ENCODE measurements at regions not wholly inside any gene's neighbourhood (a gene's known extent, or its start where the extent isn't known, plus 50 kb on each side); places are given as distances from the start of the nearest gene placed in this dataset.

DNA sequence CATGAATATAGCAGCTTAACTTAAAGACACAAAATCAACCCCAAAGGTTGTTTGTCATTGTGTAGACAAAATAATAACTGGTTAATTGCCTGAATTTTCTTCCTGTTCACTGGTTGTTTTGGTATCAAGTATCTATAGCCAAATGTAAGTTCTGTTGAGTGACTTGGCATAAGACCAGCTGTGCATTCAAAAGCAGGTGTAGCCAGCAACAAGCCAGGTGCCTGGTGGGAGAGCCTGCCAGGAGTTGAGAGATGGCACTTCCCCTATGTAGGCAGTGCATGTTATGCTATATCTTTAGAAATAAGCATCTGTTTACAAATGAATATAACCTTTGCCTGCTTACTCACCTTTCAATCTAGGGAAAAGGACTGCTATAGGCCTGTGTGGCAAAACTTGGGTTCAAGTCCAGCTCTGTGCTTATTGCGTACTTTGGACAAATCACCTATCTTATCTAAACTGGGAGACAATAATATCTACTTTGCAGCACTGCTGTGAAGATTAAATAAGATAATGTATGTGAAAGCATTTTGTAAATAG, 84.9 kb upstream of the TBL1XR1 start:
- TF ChIP-seq, protein P1, sequence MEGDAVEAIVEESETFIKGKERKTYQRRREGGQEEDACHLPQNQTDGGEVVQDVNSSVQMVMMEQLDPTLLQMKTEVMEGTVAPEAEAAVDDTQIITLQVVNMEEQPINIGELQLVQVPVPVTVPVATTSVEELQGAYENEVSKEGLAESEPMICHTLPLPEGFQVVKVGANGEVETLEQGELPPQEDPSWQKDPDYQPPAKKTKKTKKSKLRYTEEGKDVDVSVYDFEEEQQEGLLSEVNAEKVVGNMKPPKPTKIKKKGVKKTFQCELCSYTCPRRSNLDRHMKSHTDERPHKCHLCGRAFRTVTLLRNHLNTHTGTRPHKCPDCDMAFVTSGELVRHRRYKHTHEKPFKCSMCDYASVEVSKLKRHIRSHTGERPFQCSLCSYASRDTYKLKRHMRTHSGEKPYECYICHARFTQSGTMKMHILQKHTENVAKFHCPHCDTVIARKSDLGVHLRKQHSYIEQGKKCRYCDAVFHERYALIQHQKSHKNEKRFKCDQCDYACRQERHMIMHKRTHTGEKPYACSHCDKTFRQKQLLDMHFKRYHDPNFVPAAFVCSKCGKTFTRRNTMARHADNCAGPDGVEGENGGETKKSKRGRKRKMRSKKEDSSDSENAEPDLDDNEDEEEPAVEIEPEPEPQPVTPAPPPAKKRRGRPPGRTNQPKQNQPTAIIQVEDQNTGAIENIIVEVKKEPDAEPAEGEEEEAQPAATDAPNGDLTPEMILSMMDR (IDR thresholded peaks at IDR 0.05) = no peak
- TF ChIP-seq TEAD1 (CRISPR knock-in tag; IDR thresholded peaks at IDR 0.05) (no peak), ATF1 (CRISPR knock-in tag; IDR thresholded peaks at IDR 0.05) (no peak), NFYB (CRISPR knock-in tag; conservative IDR thresholded peaks at IDR 0.05; ENCODE audit: low read depth) (no peak), TCF7 (CRISPR knock-in tag; IDR thresholded peaks at IDR 0.05; ENCODE audit: low read depth) (no peak)
- TF ChIP-seq, protein P2, sequence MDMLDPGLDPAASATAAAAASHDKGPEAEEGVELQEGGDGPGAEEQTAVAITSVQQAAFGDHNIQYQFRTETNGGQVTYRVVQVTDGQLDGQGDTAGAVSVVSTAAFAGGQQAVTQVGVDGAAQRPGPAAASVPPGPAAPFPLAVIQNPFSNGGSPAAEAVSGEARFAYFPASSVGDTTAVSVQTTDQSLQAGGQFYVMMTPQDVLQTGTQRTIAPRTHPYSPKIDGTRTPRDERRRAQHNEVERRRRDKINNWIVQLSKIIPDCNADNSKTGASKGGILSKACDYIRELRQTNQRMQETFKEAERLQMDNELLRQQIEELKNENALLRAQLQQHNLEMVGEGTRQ (CRISPR knock-in tag; IDR thresholded peaks at IDR 0.05) = no peak
- TF ChIP-seq, protein P3, sequence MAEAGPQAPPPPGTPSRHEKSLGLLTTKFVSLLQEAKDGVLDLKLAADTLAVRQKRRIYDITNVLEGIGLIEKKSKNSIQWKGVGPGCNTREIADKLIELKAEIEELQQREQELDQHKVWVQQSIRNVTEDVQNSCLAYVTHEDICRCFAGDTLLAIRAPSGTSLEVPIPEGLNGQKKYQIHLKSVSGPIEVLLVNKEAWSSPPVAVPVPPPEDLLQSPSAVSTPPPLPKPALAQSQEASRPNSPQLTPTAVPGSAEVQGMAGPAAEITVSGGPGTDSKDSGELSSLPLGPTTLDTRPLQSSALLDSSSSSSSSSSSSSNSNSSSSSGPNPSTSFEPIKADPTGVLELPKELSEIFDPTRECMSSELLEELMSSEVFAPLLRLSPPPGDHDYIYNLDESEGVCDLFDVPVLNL (CRISPR knock-in tag; IDR thresholded peaks at IDR 0.05; ENCODE audit: borderline replicate concordance, low read depth) = no peak
